ENCODE measurements at regions not wholly inside any gene's neighbourhood (a gene's known extent, or its start where the extent isn't known, plus 50 kb on each side); places are given as distances from the start of the nearest gene placed in this dataset.

- H3K36me3 ChIP-seq: no peaks in the 10 kb centered on the region
- ATAC-seq (ENCODE audit: insufficient number of reproducible peaks, low FRiP score, low read depth) (no peak), DNase-seq (ENCODE audit: low spot score) (no peak)
- H3K9me3 ChIP-seq: no peaks in the 10 kb centered on the region
- no peaks in the 10 kb centered on the region for H3K27me3 ChIP-seq (replicated peaks; ENCODE audit: insufficient read depth)
- no peak overlapping the region for H3K4me3 ChIP-seq
- TF ChIP-seq, protein P1, sequence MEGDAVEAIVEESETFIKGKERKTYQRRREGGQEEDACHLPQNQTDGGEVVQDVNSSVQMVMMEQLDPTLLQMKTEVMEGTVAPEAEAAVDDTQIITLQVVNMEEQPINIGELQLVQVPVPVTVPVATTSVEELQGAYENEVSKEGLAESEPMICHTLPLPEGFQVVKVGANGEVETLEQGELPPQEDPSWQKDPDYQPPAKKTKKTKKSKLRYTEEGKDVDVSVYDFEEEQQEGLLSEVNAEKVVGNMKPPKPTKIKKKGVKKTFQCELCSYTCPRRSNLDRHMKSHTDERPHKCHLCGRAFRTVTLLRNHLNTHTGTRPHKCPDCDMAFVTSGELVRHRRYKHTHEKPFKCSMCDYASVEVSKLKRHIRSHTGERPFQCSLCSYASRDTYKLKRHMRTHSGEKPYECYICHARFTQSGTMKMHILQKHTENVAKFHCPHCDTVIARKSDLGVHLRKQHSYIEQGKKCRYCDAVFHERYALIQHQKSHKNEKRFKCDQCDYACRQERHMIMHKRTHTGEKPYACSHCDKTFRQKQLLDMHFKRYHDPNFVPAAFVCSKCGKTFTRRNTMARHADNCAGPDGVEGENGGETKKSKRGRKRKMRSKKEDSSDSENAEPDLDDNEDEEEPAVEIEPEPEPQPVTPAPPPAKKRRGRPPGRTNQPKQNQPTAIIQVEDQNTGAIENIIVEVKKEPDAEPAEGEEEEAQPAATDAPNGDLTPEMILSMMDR (IDR thresholded peaks at IDR 0.05): no peak
- no peak overlapping the region for H3K27ac ChIP-seq
- H3K4me1 ChIP-seq (ENCODE audit: control insufficient read depth in 1 of 2, low read depth in 2 of 2): no peaks in the 10 kb centered on the region
Measured at GRCh38 chr4:14596904-14597303, 405.4 kb upstream of the CPEB2 start.

DNA sequence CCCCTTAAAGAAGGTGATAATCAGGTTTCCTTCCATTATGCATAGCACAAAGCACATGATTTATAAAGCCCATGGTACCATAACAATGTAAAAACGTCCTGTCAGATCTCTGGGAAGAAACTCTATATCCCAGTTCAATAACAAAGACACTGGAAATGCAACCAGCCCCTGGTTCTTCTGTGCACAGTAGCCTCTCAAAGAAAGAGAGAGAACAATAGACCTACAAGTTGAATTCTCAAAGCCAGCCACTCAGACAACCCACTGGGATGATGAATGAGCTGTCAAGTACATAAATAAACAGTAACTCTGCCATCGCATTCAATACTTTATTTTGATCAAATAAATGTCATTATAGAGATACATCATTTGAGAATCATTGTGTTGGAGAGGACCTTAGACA, 400.1 kb upstream of the CPEB2 start:
- no peaks in the 10 kb centered on the region for H3K4me1 ChIP-seq (ENCODE audit: control insufficient read depth in 1 of 2, low read depth in 2 of 2)
- no peaks in the 10 kb centered on the region for H3K27me3 ChIP-seq (replicated peaks; ENCODE audit: insufficient read depth)
- no peak for DNase-seq (ENCODE audit: low spot score)
- no peak for ATAC-seq (ENCODE audit: insufficient number of reproducible peaks, low FRiP score, low read depth)
- H3K4me3 ChIP-seq: no peak overlapping the region
- no peak overlapping the region for H3K27ac ChIP-seq
- TF ChIP-seq, protein P1 (IDR thresholded peaks at IDR 0.05): no peak
- H3K36me3 ChIP-seq: no peaks in the 10 kb centered on the region
- H3K9me3 ChIP-seq: no peaks in the 10 kb centered on the region

- ATAC-seq (ENCODE audit: insufficient number of reproducible peaks, low FRiP score, low read depth): no peak
- TF ChIP-seq, protein P1 (IDR thresholded peaks at IDR 0.05): no peak
- Histone ChIP-seq H3K27me3 (replicated peaks; ENCODE audit: insufficient read depth) (no peaks in the 10 kb centered on the region), H3K27ac (no peak overlapping the region), H3K4me3 (no peak overlapping the region), H3K9me3 (no peaks in the 10 kb centered on the region), H3K36me3 (no peaks in the 10 kb centered on the region), H3K4me1 (ENCODE audit: control insufficient read depth in 1 of 2, low read depth in 2 of 2) (no peaks in the 10 kb centered on the region)
- DNase-seq (ENCODE audit: low spot score): no peak
Measured at GRCh38 chr4:14607001-14607400, 395.3 kb upstream of the CPEB2 start.

DNA sequence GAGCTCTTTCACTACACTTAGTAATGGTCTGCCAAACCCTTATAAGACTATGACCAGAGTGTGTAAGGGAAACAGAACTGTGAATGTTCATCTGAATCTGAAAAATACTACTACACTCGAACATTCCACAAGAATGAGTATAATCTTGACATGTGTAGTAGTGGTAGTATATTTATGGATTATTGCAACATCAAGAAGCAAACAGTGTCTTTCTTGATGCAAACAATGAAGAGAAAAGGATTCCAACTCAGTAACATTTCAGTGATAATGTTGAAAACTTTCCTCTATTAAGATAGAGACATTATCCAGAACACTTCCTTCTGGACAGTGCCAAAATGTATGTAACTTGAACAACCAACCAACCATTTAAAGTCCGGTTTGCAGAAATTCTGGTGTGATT, 394.7 kb upstream of the CPEB2 start:
- Histone ChIP-seq H3K27me3 (replicated peaks; ENCODE audit: insufficient read depth) (no peaks in the 10 kb centered on the region), H3K9me3 (no peaks in the 10 kb centered on the region), H3K4me3 (no peak overlapping the region), H3K36me3 (no peaks in the 10 kb centered on the region), H3K4me1 (ENCODE audit: control insufficient read depth in 1 of 2, low read depth in 2 of 2) (no peaks in the 10 kb centered on the region), H3K27ac (no peak overlapping the region)
- no peak for ATAC-seq (ENCODE audit: insufficient number of reproducible peaks, low FRiP score, low read depth)
- TF ChIP-seq, protein P1 (IDR thresholded peaks at IDR 0.05): no peak
- no peak for DNase-seq (ENCODE audit: low spot score)

DNA sequence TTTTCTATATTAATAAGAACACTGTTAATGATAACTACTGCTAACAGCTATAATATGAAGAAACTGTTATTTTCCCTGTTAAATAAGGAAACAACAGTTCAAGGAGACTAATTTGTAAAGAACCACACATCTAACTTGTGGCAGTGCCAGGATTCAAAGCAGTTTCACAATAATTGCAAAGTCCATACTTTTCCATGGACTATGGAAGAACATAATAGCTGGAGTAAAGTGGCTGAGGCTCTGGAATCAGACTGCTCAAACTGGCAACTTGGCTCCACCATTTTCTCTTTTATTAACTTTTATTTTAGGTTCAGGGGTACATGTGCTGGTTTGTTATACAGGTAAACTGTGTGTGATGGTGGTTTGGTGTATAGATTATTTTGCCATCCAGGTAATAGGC, 393.7 kb upstream of the CPEB2 start:
- Histone ChIP-seq H3K4me3 (no peak overlapping the region), H3K27me3 (replicated peaks; ENCODE audit: insufficient read depth) (no peaks in the 10 kb centered on the region), H3K4me1 (ENCODE audit: control insufficient read depth in 1 of 2, low read depth in 2 of 2) (no peaks in the 10 kb centered on the region), H3K9me3 (no peaks in the 10 kb centered on the region), H3K27ac (no peak overlapping the region), H3K36me3 (no peaks in the 10 kb centered on the region)
- TF ChIP-seq, protein P1 (IDR thresholded peaks at IDR 0.05): no peak
- DNase-seq (ENCODE audit: low spot score) (no peak), ATAC-seq (ENCODE audit: insufficient number of reproducible peaks, low FRiP score, low read depth) (no peak)

Measured in thoracic aorta (tissue), 2 donors.